ENCODE measurements at regions not wholly inside any gene's neighbourhood (a gene's known extent, or its start where the extent isn't known, plus 50 kb on each side); places are given as distances from the start of the nearest gene placed in this dataset.

DNA sequence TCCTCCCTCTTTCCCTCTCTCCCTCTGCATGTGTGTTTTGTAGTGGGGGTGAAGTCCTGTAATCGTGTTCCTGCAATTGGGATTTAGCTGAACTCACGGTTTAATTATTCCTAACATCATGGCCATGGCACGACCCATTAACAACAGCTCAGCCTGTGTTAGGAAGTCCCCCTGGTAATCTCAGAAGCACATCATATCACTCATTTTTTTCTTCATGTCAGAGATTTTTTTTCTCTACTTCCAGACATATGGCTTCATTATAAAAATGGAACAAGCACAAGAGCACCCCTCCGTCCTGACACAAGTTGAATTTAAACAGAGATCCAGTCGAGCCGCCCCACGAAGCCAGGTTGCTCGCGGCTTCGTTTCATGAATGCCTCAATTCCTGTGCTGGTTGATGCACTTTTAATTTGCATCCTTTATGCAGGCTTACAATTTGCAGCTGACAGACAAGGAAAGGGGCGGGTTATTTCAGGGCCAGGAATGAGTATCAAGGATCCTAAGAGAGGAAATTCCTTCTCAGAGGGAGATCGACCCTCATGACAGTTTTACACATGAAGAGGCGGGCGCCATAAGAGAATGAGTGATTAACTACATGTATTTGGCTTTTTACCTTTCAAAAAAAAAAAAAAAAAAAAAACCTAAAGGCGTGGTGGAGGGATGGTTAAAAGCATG, 192.9 kb downstream of the MAF start:
- Histone ChIP-seq H3K79me2 (ENCODE audit: control insufficient read depth, insufficient read depth, low read length) (no peaks in the 10 kb centered on the region), H3K27me3 (ENCODE audit: control insufficient read depth, extremely low read depth, insufficient read depth, low read length) (no peaks in the 10 kb centered on the region), H4K20me1 (ENCODE audit: control insufficient read depth, extremely low read depth, insufficient read depth, low read length) (no peaks in the 10 kb centered on the region), H3K4me3 (ENCODE audit: control insufficient read depth in 2 of 3, extremely low read depth in 1 of 3, insufficient read depth in 2 of 3, low read depth in 1 of 3, low read length in 3 of 3) (no peak overlapping the region), H3K9ac (ENCODE audit: control insufficient read depth, extremely low read depth, insufficient read depth, low read length) (no peak overlapping the region), H3K4me2 (ENCODE audit: control insufficient read depth, extremely low read depth, insufficient read depth, low read depth, low read length) (no peak overlapping the region), H3K4me1 (ENCODE audit: control insufficient read depth, extremely low read depth, insufficient read depth, low read length) (peaks cover 6% of the 10 kb centered on the region), H3K36me3 (ENCODE audit: control insufficient read depth in 2 of 2, extremely low read depth in 1 of 2, insufficient read depth in 2 of 2, low read length in 2 of 2) (no peaks in the 10 kb centered on the region), H3K9me1 (ENCODE audit: control insufficient read depth, extremely low read depth, insufficient read depth, low read length) (no peaks in the 10 kb centered on the region), H3K9me3 (ENCODE audit: control insufficient read depth, low read depth, low read length) (no peaks in the 10 kb centered on the region), H3K27ac (ENCODE audit: control insufficient read depth, insufficient read depth, low read length) (no peak overlapping the region), H2AFZ (ENCODE audit: control insufficient read depth, low read length) (no peak overlapping the region)
- TF ChIP-seq, protein P1, sequence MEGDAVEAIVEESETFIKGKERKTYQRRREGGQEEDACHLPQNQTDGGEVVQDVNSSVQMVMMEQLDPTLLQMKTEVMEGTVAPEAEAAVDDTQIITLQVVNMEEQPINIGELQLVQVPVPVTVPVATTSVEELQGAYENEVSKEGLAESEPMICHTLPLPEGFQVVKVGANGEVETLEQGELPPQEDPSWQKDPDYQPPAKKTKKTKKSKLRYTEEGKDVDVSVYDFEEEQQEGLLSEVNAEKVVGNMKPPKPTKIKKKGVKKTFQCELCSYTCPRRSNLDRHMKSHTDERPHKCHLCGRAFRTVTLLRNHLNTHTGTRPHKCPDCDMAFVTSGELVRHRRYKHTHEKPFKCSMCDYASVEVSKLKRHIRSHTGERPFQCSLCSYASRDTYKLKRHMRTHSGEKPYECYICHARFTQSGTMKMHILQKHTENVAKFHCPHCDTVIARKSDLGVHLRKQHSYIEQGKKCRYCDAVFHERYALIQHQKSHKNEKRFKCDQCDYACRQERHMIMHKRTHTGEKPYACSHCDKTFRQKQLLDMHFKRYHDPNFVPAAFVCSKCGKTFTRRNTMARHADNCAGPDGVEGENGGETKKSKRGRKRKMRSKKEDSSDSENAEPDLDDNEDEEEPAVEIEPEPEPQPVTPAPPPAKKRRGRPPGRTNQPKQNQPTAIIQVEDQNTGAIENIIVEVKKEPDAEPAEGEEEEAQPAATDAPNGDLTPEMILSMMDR (optimal IDR thresholded peaks at IDR 0.05 in 1 of 3, IDR thresholded peaks at IDR 0.05 in 1 of 3, conservative IDR thresholded peaks at IDR 0.05 in 1 of 3; ENCODE audit: extremely low read depth in 1 of 3, insufficient read depth in 2 of 3, low read length in 3 of 3) = no peak
- no peak for TF ChIP-seq EZH2 (IDR thresholded peaks at IDR 0.05; ENCODE audit: low read length)
- FAIRE-seq (no peak), DNase-seq (ENCODE audit: low read depth, low spot score) (no peak)
- dilution Hi-C loops (cut with MboI; ENCODE audit: extremely low pct_ligation_motif_present, low sequenced_read_pairs) = no loop called here

DNA sequence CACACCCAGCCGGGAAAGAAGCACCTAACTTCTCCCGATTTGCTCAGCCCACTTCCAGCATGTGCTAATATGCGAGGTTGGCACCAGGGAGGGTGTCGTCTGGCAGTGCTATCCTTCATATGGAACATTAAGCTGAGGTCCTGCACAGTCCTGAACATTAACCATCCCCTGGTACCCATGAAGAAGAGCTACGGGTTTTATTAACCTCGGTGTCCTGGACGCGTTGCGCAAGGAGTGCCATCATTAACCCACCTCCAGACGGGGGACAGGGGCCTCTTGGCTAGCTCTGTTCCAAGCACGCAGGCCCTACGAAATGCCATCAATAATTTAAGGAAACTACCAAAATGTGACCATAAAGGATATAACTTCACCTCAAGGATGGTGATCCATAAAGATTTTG, 193.5 kb downstream of the MAF start:
- FAIRE-seq = no peak
- dilution Hi-C loops (cut with MboI; ENCODE audit: extremely low pct_ligation_motif_present, low sequenced_read_pairs) = no loop called here

More for the DNA sequence above, 193.5 kb downstream of the MAF start:
- H3K79me2 ChIP-seq (ENCODE audit: control insufficient read depth, insufficient read depth, low read length) = no peaks in the 10 kb centered on the region
- no peaks in the 10 kb centered on the region for H3K9me1 ChIP-seq (ENCODE audit: control insufficient read depth, extremely low read depth, insufficient read depth, low read length)
- H4K20me1 ChIP-seq (ENCODE audit: control insufficient read depth, extremely low read depth, insufficient read depth, low read length) = no peaks in the 10 kb centered on the region
- TF ChIP-seq, protein P1 (optimal IDR thresholded peaks at IDR 0.05 in 1 of 3, IDR thresholded peaks at IDR 0.05 in 1 of 3, conservative IDR thresholded peaks at IDR 0.05 in 1 of 3; ENCODE audit: extremely low read depth in 1 of 3, insufficient read depth in 2 of 3, low read length in 3 of 3) = no peak
- TF ChIP-seq EZH2 (IDR thresholded peaks at IDR 0.05; ENCODE audit: low read length) = no peak
- no peak overlapping the region for H3K4me3 ChIP-seq (ENCODE audit: control insufficient read depth in 2 of 3, extremely low read depth in 1 of 3, insufficient read depth in 2 of 3, low read depth in 1 of 3, low read length in 3 of 3)
- H3K27me3 ChIP-seq (ENCODE audit: control insufficient read depth, extremely low read depth, insufficient read depth, low read length) = no peaks in the 10 kb centered on the region
- no peak overlapping the region for H3K27ac ChIP-seq (ENCODE audit: control insufficient read depth, insufficient read depth, low read length)
- H3K4me2 ChIP-seq (ENCODE audit: control insufficient read depth, extremely low read depth, insufficient read depth, low read depth, low read length) = no peak overlapping the region
- no peaks in the 10 kb centered on the region for H3K36me3 ChIP-seq (ENCODE audit: control insufficient read depth in 2 of 2, extremely low read depth in 1 of 2, insufficient read depth in 2 of 2, low read length in 2 of 2)
- DNase-seq (ENCODE audit: low read depth, low spot score) = no peak
- H3K9ac ChIP-seq (ENCODE audit: control insufficient read depth, extremely low read depth, insufficient read depth, low read length) = no peak overlapping the region
- peaks cover 6% of the 10 kb centered on the region for H3K4me1 ChIP-seq (ENCODE audit: control insufficient read depth, extremely low read depth, insufficient read depth, low read length)
- no peak overlapping the region for H2AFZ ChIP-seq (ENCODE audit: control insufficient read depth, low read length)
- H3K9me3 ChIP-seq (ENCODE audit: control insufficient read depth, low read depth, low read length) = no peaks in the 10 kb centered on the region

Measured in keratinocyte (primary cell).